GM18868 (cell line): ENCODE measurements at regions not wholly inside any gene's neighbourhood (a gene's known extent, or its start where the extent isn't known, plus 50 kb on each side); places are given as distances from the start of the nearest gene placed in this dataset.
A peak's percentile ranks its signal among the peaks of the same experiment; 100 is the strongest.

Experiments used
- ATAC-seq: cut with Tn5 transposase; IDR thresholded peaks from one replicate; pipeline ENCODE4 v1.9.1; 2021; ENCODE audit warnings: mild to moderate bottlenecking, moderate library complexity; ENCODE audit not compliant: unreplicated experiment

DNA sequence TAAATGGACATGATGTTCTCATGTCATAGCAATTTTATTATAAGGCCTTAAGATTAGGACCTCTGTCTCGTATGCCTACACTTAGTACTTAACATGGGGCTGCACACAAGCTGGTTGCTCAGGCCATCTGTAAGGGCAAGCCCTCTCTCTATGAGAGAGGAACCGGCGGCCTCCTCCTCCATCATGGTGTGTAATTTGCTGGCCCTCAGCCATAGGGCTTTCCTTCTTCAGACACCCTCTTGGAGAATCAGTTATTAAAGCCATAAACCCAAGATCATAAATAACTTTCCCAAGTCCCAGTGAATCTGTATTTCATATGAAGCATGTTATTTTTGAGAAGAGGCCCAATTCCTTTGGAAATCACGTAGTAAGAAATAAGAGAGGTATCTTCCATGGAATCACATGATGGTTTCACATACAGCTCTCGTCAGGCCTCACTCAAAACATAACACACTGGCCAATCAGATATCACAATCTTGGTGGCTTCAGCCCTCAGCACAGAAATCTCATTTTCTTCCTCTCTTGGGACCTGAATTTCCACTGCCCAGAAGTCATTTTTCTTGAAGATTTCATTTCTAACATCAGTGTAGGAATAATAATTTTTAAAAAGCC is 92.6 kb downstream of the RDH14 start:
- ATAC-seq, result no peak

DNA sequence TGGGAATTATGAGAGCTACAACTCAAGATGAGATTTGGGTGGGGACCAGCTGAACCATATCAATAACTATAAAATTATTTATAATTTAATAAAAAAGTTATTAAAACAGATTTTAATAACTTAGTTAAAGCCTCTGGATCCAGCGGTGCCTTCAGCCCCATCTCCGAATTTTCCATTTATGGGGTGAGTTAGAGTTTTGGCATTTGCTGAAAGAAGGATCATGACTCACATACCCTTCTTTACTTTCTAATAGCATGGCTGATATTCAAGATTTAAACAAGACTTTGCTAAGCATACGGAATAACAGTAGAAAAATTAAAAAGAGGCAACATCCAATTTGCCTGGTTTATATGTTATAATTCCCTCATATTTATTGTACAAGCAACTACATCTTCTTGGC is 94.5 kb downstream of the RDH14 start:
- ATAC-seq, result no peak

DNA sequence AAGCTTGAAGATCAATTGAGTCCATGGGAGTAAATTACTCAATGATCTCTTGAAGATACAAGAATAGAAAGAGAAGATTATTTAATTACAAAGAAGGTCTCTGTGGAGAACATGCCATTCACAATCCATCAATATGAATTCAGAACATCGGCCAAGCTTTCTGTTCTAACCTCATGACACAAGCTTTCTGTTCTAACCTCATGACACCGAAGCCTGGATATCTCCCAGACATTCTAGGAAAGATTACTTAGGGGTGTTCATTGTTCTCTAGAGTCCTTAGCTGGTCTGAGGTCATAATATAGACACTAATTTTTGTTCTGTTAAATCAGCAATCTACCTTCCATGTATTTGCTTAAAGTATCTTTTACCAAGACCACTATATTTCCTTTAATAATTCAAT is 95.5 kb downstream of the RDH14 start:
- ATAC-seq, result no peak

DNA sequence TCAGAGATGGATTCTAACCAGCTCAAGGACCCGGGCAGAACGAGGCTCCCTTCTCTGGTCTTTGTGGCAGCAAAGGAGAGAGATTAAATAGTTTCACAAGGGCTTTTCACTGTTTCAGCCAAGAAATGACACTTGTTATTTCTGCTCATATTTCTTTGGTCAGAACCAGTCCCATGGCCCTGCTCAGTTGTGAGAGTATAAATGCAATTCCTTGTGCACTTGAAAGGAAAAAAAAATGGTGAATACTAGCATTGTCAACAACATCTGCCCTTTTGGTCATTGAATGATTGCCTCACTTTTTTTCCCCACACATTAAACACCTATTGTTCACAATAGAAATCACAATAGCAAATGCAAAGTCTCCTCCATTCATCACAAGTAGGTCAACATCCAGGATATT is 104.4 kb downstream of the RDH14 start:
- ATAC-seq, result no peak

DNA sequence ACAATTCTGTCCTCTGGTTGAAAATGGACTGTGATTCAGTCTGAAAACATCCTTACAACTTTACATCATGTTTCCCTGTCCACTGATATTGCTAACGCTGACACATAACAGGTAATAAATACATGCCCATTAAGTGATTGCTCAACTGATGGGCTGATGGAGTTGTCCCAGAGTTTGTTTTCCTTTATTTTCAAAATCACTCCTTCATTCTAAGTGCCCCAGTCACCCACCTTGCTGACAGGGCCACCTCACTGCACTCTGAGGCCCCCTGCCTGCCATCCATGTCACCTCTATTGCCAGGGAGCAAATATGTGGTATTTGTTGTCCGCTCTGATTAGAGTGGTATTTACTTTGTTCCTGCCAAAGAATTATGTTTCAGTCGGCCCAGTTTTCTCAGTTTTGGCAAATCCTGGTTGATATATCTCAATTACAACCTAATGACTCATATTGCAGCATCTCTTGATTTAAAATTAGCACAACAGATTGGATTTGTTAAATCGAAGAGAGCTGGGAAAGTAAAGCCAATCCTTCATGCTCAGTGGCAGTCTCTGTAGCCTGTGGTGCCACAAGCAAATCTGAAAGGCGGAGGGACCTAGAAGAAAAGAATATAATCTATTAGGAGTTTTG is 105.1 kb downstream of the RDH14 start:
- no peak for ATAC-seq

DNA sequence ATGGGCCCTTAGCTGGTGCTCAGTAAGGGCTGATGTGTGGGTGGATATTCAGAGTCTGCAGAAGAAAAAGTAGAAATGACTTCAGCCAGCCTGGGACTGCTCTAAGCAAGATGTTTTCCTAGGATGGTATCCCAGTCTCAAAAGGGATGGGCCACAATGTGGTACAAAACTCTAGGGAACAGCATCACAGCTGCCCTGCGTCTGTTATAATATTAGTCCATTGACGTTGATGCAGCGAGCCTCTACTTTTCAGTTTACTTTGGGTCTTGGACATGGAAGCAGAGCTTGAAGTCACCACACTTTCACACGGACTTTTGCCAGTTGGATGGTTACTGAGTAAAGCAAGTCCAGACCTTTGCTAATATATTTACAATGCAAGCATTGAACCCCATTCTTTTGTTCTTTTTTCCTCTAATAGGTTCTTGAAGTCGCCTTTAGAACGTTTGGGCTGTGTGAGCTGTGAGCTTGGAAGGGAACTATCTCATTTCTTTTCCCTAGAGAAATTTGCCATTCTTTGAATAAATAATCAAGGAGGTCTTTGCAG is 105.7 kb downstream of the RDH14 start:
- no peak for ATAC-seq

DNA sequence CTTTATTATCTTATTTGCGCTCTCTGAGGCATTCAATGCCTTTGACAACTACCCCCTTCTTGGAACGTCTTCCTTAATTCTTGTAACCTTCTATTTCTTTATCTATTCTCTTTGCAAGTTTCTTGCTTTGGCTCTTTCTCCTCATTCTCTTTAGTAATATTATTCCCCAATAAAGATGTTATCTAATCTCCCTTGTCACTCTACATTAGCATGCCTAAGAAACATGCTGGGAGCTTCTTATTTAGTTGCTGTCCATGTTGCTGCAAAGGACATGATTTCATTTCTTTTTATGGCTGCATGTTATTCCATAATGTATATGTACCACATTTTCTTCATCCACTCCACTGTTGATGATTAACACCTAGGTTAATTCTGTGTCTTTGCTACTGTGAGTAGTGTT is 113.7 kb downstream of the RDH14 start:
- no peak for ATAC-seq

DNA sequence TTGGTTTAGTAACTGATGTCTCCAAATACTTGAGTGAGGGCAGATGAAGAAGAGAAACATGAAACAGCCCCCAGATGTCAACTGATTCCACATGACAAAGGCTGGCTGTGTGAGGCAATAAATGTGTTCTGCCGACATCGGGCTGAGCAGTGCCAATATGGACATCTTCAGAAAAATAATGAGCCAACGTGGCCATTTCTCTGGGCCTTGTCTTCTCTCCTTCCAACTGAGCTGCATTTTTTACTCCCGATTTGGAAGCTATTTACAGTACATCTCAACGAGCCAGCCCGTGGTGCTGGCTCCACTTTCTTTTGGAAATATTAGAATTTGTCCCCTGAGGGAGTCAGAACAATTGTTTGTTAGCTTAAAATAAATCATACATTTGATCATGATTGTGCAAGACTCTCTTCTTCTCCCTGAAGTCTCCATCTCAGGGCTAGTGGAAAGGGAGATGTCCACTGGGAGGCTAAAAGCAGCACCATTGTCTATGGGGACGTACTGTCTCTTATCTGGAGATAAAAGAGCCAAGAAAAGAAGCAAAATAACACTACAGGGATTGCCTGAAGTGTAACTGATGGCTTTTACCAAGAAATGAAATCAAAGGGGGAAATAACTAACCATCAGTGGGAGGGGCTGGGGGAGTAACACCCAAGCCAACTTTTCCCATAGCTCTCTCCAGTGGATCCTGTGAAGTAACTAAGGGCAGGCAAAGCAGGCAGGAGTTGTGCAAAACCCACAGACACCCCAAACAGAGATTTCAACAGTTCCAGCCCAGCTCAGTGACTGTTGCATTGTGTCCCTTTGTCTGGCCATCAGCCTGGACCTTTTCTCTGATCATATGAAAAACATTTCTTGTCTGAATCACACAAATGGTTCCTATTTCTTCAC is 114.8 kb downstream of the RDH14 start:
- no peak for ATAC-seq

DNA sequence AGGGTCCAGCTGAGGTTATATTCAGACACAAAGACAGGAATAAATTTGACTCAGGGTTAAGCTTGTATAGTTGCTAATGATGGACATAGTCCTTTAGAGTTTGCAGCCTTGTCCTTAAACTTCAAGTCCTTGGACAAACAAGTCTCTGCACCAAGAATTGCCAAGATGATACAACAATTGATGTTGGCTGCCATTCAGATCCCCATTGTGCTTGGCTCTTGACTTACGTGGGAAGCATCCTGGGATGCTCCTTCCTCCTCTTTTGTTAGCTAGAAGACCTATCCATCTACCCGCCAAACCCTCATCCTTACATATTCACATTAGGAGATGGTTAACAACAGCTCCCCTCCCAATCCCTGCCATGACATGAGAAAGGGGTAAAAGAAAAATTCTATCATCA is 115.6 kb downstream of the RDH14 start:
- no peak for ATAC-seq

DNA sequence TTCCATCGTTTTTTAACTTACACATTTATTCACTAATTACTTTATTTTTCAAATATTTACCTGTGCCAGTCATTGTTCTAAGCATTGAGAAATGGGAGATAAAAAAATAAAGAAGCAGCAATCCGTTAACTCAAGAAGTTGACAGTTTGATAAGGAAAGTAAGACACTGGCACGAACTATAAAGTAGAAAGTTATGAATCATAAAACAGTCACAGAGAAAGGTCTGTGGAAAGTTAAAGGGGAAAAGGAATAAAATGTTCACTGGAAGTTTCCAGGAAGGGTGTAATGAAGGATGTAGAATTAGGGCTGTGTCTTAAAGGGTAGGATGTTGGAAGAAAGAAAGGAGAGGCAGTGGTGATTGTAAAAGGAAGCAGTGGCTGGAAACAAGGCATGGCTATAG is 118.9 kb downstream of the RDH14 start:
- ATAC-seq, result no peak

DNA sequence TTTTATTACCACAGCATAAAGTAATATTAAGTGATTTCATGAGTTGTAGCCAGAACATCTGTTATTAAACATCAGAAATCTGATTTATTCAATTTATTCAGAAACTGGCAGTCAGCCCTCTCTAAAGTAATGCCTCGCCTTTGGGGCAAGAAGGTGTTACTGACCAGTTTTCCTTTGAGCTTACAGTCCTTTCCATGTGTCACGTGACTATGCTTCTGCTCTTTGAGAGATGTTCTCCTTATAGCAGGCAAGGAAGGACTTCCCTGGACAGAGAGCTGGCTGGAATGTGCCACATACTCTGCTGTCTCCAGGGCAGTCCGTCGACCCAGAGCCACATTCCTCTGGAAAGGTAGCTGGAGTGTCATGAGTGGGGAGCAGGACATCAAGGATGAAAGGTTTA is 119.7 kb downstream of the RDH14 start:
- no peak for ATAC-seq

DNA sequence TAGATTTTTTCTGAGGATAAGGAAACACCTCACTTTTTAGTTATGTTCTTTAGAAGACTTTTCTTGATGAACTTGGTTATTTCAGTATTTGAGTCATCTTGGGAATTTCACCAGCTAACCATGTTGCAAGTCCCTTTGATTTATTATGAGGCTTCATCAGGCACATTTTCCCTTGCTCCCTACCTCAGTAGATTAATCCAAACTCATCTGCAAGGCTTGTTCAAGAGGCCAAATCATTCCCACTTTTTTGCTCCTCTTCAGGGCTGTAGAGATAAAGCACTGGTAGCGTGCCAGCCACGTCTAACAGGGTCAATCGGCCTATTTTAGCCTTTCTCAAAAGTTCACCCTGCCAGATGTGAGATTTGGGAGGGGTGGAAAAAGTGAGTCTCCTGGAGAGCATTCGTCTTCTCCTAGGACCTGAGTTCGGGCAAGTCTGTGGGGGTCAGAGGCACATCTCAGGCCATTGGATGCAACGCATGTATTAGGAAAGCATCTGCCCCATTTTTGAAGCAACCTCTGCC is 120.3 kb downstream of the RDH14 start:
- no peak for ATAC-seq

DNA sequence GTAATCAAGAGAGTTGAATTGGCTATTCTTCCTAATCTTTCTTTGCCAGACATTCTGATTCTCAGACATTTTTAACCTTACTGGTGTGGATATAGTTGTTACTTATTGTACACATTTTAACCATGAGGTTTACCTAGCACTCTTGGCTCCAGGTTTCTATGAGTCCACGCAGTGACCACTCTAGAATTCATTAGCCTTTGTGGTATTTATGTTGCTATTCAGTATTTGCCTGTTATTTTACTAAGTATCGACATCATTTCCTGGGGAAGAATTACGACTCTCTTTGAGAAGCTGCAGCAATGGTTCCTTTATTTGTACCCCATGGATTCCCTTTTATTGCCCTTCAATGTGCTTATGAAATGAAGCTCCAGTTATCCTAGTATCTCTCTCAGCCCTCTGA is 120.7 kb downstream of the RDH14 start:
- no peak for ATAC-seq

DNA sequence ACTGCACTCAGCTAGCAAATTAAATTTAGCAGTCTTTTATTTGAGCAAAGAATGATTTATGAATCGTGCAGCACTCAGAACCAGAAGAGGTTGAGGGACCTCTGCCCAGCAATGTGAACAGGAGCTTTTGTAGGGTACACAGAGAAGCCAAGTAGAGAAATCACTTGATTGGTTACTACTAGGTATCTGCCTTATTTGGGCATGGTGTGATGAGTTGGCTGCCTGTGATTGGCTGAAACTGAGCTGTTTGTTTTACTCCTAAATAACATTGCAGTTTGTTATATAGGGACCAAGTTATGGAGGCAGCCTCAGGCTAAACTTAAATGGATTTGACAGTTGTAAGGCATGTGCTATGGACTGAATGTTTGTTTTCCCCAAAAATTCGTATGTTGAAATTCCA is 122.5 kb downstream of the RDH14 start:
- no peak for ATAC-seq

DNA sequence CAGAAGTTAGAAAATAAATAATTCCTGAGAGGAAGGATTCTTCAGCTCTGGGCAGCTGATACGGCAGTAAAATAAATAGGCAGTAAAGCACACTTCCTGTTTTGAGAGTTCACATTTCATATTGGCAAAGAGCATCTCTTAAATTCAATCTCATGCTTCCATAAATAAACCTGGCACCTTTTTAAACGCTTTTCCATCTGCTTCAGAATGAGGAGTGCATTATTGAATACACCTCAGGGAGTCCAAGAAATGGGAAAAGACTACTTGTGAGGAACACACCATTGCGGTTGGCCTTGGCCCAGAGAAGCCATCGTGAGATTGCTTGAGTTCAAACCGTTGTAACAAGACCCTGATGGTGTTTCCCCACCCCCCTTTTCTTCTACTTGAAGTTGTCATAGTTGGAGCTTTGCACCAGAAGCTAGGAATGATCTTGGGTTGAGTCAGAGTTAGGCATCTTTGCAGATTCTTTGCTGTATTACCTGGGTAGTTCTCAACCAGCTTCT is 123.9 kb downstream of the RDH14 start:
- ATAC-seq, result no peak

DNA sequence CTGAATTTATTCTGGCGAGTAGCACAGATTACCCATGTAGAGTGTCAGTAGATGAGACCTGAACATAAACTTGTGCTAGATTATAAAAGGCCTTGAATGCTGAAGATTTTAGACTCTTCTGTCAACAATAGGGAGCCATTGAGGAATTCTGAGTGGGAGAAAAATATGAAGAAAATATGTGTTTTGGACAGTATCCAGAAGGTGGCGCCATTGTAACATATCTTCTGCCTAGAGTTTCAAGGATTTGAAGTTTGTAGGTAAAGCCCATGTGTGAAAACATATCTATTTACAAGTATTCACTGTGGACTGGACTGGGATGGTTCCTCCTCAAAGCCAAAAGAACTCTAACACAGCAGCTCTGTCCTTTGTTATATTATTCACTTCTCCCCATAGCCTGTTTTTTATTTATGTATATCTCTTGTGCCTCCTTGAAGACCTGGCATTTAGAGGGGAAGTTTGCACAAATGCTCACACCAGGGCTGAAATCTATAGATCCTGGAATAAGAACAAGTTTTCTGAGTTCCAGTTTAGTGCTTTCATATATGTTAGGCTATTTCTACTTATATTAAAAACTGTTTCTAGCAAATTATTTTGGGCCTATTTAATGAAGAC is 124.9 kb downstream of the RDH14 start:
- ATAC-seq, result peak; percentile 42

DNA sequence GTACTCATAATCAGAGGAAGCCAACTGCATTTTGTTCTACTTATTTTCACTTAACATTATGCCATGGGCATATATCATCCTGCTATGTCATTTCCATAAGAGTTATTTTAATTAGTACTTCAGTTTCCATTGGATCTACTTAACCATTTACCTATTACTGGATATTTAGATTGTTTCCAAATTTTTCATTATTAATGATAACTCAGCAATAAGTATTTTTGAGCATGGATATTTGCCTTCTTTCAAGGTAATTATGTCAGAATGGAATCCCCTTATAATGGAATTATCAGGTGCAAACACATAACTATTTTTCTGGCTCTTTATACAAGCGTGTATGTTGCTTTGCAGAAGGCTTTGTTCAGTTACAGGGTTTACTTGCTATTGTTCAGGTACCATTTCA is 126.6 kb downstream of the RDH14 start:
- no peak for ATAC-seq

DNA sequence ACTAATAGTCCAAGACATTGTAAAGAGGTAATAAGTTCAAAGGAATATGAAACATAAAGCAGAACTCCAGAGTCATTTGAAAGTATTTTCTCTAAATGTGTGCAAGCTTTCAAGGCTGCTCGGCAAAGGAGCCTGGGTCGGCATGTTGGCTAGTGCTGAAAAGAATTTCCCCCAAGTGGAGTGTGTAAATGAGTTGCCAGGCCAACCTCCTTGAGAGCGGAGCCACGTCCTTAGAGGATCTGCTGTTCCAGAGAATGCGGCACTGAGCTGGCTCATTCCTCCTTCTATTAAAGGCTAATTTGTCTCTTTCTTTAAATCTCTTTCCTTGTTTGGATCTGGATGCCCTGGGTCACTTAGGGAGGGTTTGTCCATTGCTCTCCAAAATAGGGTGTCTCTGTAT is 127.5 kb downstream of the RDH14 start:
- no peak for ATAC-seq

DNA sequence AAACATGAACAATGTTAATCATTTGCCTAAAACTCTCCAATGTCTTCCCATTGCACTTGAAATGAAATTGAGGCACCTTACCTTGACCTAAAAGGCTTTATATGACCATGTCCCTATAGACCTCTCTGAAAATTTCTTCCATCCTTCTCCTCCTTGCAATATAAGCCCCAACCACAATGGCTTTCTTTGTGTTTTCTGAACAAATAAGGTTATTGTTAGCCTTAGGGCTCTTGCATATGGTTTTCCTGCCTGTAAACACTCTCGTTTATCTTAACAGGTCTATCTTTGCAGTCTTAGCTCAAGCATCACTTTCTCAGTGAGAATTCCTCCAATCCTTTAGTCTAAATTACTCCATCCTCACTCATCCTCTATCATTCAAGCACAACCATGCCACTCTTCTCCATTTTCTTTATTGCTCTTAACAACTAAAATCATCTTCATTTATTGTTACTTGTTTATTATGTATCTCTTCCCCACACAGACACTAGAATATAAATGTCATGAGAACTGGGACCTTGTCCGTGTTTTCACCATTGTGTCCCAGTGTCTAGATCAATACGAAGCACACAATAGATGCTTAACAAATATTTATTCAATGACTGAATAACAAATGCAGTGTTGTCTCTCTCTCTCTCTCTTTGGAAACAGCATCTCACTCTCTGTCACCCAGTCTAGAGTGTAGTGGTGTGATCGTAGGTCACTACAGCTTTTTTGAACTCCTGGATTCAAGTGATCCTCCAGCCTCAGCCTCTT is 129.3 kb downstream of the RDH14 start:
- no peak for ATAC-seq

DNA sequence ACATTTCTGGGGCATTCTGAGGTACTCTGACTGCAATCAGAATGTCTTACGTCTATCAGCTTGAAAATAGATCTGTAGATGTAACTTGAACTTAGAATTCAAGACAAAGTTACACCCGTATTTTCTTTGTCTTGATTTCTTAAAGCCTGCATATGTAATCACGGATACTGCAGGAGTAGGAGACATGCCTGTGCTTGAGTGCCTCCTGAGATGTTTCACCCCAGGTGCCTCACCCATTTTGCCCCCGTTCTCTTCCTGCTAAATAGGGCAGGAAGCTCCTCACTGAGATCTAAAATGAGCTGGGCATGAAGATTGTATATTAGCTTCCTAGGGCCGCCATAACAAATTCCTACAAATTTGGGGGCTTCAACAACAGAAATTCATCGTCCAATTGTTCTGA is 131.9 kb downstream of the RDH14 start:
- no peak for ATAC-seq
